Activated T-cell treated with anti-CD3 and anti-CD28 coated beads for 1 hour (primary cell): ENCODE measurements at regions not wholly inside any gene's neighbourhood (a gene's known extent, or its start where the extent isn't known, plus 50 kb on each side); places are given as distances from the start of the nearest gene placed in this dataset.
"Not testable (repeated sequence)": the region's sequence is repeated elsewhere in the genome, so short reads cannot be mapped to it uniquely, and the experiment has no call there.

Experiments used
- DNase-seq: peaks from one replicate; pipeline ENCODE4 v3.0.0-alpha.2; 2020; ENCODE audit warnings: low read depth

DNA sequence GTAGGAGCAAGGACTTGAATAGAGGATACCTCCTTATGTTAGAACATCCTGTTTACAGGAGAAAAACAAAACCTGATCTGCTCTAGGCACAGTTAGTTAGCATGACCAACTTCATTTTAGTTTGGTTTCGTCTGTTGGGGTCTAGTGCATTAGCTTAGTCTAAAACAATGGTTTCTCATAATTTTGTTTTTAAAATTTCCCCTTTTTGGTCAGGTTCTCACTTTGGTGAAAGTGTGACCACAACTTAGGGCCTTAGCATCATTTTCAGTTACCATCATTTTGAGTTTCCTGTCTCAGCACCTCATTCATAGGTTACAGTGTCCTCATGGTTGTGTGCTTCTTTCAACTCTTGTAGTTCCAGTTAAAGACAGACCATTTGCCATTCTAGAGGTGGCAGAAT is 1277.0 kb upstream of the SLC39A10 start:
- no peak for DNase-seq

DNA sequence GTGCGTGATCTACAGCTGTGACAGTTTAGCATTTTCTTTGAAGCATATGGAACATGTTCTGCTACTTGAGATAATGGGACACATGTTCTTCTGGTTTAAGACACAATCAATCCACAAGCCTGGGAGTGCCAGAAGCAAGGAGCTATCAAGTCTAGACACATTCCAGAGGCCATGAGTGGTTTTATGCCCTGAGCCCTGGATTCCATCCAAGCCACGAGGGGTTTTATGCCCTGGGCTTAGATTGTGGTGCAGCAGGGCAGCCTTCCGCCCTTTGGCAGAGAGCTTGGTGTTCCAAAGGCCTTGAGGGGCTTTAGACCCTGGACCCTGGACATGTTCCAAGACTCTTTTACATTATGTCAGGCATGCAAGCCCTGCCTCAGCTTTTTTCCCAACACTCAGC is 1289.6 kb upstream of the SLC39A10 start:
- DNase-seq, result not testable (repeated sequence)

DNA sequence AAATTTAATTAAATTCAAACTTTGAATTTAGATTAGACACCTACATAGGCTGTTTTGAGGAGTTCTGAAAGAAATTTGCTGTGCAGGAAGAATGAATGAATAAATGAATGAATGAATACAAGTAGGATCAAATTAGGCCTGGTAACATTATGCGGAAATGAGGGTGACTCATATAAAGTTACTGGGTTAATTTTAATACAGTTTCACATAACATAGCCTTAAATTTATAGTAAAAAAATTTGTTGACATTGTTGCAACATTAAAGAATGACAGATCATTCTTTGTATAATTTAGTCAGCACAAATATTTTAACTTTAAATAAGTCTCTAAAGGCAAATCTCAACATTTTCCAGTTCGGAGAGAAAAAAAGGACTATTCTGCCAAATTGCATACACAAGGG is 1293.1 kb upstream of the SLC39A10 start:
- DNase-seq, result no peak

DNA sequence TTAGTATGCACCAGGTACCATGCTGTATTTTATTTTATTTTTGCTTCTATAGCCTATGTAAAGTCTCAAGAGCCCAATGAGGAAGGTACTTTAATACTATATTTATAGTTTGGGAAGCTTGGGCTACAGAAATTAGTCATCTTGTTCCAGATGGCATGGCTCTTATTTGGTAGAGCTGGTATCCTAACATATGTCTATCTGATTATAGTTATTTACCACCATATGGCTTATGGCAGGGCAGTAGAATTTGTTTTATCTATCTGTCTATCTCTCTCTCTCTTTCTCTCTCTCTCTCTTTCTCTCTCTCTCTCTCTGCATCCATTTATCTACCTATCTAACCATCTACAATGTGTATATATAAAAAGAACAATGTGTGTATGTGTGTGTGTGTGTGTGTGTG is 1293.7 kb upstream of the SLC39A10 start:
- no peak for DNase-seq

DNA sequence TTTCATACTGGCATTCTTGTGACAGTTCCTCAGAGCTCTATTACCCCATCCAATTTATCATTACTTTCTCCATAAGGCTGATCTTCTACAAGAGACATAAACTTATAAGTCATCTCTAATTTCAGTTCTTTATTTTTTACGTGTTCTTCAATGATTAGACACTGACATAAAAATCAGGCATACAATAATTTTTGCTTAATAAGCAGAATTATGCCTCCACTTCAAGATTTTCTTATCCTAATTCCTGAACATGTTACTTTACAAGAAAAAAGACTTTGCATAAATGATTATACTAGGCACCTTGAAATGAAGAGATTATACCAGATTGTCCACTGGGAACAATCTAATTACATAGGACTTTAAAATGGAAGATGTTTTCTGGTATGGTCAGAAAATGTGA is 1304.5 kb upstream of the SLC39A10 start:
- no peak for DNase-seq

DNA sequence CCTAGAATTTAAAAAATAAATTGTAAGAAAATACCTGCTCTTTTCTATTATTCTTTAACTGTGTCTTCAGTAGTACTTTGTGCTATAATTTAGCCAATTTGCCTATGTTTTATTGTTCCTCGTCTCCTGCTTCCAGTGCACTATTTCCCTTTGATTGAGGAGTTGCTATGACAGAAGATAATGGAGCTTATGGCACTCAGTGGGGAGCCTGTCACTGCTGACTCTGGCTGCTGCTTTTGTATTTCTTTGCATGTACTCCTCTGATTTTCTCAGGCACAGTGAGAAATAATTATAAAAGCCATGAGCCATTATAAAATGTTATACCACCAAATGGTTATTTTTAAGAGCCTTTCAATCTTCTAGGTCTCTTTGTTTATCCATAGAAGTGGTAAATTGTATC is 1310.8 kb upstream of the SLC39A10 start:
- DNase-seq, result no peak

DNA sequence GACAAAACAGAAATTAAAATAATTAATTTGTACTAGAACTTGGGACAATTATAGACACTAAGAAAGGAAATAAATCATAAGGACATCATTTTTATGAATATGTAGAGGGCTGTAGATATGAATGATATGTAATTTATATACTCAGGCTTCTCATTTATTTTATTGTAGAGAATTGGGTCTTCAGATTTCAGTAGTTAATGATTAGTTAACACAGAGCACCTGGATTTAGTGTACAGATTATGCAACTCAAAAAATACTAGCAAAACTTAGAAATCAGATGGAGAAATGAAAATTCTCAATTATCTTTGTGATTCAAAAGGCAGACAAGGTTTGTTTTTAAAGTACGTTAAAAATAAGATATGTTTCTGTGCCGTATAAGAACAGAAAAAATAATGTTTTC is 1311.7 kb upstream of the SLC39A10 start:
- DNase-seq, result no peak

DNA sequence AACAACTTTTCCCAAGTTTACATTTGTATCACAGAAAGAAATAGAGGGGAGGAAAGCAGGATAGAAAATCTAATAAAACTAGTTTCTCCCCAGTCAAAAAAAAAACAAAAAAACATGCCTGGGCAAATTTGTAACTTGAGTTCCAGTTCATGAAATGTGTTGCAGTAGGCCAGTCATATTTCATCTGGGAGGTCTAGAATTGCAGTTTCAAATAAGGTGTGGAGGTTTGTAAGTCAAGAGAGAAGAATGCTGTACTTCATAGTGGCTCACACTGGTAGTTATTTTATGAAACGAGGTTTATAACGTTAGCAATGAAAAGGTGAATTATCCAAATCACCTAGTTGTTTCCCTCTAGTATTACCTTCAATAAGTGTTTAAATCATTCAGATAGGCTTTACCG is 1313.9 kb upstream of the SLC39A10 start:
- DNase-seq, result no peak

DNA sequence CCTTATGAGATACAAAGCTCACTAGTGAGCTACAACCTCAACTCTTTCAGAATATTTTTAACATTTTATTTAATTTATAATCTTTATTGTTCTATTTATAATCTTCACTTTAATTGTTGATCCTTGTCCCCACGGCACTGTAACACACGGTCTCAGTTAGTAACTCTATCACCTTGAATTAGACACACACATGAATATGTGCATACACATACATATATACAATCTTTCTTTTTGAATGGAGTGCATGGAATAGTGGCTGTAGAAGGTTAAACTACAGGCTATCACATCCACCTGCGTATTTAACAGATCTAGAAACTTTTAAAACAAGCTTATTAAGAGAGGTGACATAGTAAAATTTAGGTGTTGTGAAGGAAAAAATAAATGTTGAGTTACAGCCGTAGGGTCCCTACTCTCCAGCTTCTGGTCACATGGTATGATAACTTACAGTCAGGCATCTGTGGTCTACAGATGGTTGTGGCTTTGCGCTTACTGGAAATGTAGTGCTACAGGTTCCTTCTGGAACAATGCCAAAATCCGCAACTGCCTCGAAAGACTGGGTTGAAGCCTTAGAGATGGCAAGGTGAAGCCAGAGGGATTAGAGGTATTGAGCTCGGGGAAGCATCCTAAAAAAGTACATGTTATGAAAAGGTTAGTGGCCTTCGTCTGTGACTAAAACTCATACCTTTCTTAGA is 1324.1 kb upstream of the SLC39A10 start:
- no peak for DNase-seq

DNA sequence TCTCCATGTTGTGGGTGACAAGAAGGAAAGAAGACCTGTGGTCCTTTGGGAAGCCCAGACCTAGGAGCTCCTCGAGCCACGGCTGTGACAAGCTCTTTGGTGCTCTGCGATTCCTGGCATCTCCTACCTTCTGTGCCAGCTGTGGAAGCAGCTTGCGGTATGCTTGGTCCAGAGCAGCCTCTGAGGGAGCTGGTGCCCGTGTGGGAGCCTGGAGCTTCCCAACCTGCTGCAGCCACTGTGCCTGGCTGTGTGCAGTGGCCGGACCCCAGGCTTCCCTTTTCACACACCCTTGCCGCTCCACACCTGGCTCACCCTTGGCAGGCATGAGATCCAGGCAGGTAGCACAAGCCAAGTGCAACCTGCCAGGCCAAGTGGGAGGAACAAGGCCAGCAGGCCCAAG is 1328.6 kb upstream of the SLC39A10 start:
- DNase-seq, result no peak

DNA sequence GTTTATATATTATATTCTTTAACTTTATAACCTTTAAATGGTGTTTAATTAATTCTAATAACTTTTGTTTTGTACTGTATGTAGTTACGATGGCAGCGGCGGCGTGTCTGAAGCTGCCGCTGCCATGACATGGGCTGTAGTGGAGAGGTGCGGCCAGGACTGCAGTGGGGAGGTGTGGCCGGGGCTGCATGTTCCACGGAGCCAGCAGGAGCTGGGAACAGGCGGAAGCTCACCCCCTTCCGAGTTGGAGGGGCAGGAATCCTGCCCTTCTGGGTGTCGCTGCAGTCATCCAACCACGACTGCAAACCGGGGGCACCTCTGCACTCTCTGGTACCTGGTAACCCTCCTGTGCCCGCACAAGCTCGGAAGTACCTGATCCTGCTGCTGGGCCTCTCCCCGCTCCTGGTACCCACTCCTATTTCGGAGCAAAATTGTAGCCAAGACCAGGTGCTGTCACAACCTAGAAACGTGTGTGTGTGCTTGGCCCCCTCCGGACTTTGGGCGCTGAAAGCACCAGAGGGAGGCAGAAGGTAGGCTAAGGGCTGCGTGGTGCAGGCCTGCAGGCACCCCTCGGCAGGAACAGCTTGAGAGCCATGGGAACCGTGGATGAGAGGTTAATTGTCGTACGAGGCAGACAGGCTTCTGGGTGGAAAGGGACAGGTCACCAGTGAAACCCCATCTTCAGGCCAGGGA is 1329.7 kb upstream of the SLC39A10 start:
- no peak for DNase-seq

DNA sequence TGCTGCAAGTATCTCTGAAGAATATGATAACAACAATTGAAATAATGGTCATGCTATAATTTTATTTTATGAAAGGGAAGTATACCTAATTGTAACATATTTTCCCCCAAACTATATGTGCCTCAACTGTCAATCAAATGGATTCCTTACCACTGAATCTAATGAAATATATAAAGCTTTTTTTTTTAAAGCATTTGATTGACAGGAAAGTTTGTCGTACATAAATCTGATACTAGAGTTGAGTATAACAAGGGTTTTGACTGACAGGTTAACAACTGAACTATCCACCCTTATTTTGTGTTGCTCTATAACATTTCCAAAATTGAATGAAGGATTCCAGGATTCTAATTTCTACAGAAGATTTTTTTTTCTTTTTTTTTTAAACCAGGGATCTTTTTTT is 1333.3 kb upstream of the SLC39A10 start:
- DNase-seq, result no peak

DNA sequence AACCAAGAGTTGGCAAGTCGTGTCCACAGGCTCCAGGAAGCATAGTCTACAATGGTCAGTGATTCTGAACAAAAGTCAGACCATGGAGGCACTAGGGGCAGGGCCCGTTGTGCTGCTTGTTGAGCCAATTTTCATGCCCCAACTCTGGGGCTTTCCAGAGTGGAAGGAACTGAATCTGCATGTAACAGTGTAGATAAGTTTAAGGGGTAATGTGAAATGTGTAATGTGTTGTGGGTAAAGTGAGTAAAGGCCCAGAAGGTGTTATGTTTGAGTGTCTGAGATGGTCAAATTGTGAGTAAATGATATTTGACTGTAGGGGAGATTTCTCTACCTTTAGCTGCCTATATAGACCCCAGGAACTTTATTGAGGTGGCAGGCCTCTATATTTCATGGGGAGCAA is 1336.5 kb upstream of the SLC39A10 start:
- DNase-seq, result no peak

DNA sequence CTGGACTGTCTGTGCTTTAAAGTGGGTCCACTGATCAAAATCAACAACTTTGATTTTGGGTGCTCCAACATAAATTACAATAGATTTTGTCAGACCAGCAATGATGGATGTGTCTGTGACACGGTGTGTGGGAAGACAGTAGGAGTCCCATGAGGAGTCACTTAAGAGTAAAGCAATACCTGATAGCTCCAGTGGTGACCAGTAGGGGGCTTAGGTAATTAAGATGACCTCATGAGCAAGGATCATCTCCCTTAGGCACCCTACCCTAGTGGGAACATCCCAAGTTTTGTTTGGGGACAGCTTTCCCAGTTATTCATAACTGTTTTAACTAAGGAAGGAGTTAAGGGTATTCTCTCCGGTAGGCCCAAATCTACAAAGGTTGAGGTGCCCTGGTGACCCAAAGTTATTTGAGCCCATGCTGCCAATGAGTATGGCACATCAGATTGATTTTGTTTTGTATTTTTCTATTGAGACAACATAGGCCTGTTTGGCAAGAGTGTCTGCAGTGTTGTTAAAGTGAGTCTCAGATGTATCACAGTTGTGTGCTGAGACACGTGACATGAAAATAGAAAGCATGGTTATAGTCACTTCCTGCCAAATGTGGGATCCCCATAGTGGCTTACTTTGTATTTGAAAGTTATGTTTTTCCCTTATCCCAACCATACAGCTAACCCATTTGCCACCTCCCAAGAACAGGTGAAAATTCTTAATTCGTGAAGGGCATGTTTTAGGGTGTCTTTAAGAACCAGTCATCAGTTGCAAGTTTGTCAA is 1337.6 kb upstream of the SLC39A10 start:
- DNase-seq, result no peak

DNA sequence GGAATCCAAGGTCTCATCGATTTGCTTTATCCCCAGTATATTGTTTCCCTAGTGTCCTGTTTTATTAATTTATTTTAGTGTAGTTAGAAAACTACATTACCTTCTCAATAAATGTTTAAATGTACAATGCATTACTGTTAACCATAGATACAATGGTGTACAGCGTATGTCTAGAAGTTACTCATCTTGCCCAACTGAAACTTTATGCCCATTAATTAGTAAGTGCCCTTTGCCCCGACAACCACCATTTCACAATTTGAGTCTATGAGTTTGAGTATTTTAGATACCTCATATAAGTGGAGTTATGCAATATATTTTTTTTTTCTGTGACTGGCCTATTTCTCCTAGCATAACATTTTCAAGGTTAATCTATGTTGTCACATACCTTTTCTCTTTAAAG is 1343.0 kb upstream of the SLC39A10 start:
- no peak for DNase-seq

DNA sequence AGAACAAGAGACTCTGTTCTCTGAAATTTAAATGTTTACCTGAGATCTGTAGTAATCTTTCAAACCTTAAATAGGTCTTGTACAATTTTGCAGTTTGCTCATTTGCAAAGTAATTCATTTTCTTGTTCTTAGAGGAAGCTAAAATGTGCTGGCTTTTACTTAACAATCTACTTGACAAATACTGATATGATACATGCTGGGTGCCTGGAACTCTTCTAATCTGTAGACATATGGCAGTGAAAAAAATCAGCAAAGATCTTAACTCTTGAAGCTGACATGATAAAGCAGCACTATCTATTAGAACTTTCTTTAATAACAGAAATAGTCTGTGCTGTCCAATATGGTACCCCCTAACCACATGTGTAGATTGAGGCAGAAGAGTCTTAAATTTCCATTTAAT is 1352.8 kb upstream of the SLC39A10 start:
- DNase-seq, result no peak

DNA sequence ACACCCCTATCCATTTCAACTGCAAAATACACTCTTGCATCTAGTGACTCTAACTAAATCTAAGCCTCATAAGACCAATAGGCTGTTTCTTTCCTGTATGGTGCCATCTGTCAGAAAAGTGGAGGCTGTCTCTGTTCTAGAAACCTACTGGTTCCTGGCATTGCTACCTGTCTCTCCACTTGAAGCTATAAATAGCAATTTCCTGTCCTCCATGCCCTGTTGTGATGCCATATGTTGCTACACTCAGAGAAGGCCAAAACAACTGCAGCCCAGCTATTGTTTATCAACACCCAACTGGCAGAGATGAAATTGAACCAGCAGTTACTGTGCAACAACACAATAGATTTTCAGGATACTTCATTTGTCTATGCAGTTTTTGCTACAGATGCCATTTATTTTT is 1355.1 kb upstream of the SLC39A10 start:
- DNase-seq, result no peak

DNA sequence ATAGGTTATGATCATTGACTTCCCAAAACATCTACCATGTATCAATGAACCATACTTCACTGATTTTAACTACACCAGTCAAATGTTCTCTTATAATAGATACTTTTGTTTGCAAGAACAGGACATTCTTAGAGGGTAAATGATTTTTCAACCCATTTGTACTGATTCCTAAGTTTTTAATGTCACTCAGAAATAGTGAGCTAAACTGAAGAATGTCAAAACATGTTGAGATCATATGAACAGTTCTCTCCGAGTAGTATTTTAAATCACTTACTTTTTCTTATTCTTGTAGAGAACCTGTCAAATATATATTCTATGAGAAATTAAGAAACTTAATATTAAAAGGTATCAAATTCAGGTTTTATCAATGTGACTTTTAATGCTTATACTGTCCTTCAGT is 1362.9 kb upstream of the SLC39A10 start:
- no peak for DNase-seq

DNA sequence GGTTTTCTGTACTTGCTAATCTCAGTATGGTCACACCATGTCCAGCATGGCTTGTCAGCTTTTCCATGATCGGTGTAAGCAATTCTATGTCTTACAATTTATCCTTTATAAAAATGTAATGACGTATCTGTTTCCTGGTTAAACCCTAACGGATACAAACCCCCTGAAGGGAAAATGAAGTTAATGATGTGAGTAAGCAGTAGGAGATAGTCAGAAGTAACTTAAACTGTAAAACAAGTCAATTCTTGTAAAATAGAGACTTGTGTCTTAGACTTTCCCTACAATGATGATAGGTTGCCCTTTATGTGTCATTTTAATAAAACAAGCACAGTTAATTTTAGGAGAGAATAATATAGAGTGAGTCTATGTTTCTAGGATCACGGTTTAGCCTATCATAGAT is 1365.9 kb upstream of the SLC39A10 start:
- DNase-seq, result no peak

DNA sequence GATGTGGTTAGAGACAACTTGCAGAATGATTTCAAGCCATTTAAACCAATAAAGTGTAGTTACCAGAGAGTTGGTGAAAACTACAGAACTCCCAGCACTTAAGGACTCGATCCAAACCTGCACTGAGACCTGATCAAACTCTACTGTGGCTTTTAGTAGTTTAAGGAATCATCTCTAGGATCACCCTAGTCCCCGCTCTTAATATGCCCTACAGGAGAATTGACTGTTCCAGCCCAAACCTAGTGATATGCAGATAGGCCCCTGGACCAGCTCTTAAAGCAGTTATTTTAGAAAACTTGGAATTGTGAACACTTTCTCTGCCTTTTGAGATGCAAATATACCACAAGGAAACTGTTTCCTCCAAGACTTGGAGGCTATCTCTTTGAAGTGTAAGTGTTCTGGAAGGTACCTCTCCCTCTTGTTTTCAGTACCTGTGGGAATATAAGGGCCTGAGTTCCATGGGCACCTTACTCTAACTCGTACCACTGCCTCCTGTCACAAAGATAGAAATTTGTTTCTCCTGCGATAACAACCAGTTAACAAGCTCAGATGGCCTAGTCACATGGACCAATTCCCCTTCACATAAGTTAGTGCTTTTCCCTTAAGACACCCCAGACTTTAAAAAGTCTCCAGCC is 1367.2 kb upstream of the SLC39A10 start:
- DNase-seq, result no peak

DNA sequence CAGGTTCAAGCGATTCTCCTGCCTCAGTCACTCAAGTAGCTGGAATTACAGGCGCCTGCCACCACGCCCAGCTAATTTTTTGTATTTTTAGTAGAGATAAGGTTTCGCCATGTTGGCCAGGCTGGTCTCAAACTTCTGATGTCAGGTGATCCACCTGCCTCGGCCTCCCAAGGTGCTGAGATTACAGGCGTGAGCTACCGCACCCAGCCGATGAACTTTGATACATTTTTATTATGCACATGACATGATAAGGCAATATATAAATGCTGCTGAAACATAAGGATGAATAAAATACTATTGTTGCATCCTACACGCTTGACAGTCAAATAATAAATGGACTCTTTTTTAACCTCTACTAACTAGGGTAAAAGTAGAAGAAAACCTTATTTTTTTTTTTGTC is 1380.4 kb upstream of the SLC39A10 start:
- DNase-seq, result not testable (repeated sequence)

DNA sequence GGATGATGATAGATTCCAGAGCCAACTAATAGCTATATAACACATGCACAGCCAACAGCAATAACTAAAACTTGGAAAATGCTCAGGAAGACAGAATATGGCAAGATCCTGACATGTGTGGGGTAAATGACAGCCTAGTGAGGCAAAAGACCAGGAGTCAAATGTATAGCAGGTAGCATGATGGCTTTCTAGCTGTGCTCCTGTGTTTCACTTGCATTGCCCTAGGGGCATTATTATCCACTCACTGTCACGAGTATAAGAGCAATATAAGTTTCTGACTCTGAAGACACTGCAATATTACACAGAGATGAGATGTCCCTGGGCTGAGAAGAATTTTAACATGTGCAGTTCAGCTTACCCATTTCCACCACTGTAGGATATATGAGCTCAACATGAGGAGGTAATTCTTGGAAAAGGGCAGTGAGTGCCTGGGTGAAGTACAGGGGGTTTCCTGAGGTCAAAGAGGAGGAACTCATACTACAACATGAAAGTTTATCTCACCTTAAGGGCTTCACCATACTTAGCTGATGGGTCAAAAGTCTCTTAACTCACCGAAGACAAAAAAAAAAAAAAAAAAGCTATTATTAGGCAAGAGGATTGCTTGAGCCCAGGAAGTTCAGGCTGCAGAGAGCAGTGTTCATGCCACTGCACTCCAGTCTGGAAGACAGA is 1385.6 kb upstream of the SLC39A10 start:
- no peak for DNase-seq
